ENCODE measurements at regions not wholly inside any gene's neighbourhood (a gene's known extent, or its start where the extent isn't known, plus 50 kb on each side); places are given as distances from the start of the nearest gene placed in this dataset.
"Not testable (repeated sequence)": the region's sequence is repeated elsewhere in the genome, so short reads cannot be mapped to it uniquely, and the experiment has no call there.

DNA sequence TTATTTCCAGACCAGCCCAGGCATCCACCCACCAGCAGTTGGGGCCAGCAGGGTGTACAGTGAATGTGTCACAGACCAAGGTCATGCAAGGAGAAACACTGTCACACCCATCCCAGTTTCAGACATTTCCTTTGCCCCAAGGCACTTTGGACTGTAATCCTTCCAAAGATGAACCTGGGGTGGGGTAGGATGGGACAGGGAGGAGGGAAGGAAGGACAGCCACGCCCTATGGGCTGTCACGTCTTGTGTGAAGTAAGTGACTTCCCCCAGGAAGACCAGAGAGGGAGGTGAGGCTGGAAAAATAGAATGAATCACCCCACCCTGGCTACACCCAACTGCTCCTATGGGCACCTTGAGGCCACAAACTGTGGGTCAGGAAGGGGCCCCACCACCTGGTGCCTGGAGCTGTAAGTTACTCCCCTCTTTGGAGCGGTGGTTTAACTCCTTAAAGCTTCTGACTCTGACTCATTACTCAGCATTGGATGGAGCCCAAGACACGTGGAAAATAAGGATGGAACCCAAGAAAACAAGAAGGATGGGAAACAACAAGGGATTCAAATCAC is 349.9 kb upstream of the KLF3 start:
- DNase-seq: no peak

DNA sequence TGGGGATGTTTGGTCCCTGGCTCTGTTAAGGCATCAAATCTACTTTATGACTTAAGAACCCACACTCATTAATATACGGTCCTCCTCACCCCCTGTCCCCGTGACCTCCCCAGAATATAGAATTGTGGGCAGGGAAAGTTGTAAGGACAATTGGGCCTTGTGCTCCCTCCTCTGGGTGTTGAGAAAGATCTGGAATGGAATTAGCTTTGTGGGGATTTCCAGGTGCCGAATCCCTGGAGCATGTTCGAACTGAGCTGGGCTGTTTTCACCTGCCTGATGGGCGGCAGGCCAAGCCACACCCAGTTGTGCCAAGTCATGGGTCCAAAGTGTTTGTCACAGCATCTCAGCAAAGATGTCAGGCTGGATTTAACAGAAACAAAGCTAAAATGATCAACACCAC is 349.3 kb upstream of the KLF3 start:
- no peak for DNase-seq

DNA sequence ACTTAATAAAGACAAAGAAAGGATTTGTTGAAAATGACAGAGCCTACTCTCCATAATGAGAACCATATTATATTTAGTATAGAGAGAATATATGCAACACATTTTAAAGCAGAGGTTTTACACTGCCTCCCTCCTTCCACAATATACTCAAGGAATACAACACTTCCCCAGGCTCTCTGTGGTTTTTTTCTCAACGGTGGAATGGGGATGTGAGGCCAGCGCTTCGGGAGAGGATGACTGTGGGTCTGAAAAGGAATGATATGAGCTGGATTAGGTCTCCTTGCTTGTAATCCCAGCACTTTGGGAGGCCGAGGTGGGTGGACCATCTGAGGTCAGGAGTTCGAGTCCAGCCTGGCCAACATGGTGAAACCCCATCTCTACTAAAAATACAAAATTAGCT is 348.7 kb upstream of the KLF3 start:
- no peak for DNase-seq

GRCh38 chr4:38316045-38316444 is 348.0 kb upstream of the KLF3 start:
- no peak for DNase-seq

DNA sequence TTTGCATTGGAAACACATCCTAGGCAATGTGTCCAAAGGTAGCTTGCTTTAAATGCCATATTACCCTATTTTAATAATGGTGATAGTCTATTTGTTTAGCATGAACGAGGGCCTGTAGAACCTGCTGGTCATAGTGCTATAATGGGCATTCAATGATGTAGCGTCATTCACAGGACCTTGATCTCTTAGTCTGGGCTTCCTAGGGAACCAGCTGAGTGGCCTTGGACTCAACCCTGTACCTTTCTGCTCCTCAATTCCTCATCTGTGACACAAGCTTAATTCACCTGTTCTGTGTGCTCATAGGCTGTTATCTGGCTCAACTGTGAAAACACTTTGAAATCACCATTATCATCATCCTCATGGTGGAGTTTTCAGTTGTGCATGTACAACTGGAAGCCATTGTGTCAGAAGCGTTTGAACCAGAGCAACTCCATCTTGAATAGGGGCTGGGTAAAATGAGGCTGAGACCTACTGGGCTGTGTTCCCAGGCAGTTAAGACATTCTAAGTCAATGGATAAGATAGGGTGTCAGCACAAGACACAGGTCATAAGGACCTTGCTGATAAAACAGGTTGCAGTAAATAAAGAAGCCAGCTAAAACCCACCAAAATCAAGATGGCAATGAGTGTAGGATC is 346.8 kb upstream of the KLF3 start:
- DNase-seq: no peak

DNA sequence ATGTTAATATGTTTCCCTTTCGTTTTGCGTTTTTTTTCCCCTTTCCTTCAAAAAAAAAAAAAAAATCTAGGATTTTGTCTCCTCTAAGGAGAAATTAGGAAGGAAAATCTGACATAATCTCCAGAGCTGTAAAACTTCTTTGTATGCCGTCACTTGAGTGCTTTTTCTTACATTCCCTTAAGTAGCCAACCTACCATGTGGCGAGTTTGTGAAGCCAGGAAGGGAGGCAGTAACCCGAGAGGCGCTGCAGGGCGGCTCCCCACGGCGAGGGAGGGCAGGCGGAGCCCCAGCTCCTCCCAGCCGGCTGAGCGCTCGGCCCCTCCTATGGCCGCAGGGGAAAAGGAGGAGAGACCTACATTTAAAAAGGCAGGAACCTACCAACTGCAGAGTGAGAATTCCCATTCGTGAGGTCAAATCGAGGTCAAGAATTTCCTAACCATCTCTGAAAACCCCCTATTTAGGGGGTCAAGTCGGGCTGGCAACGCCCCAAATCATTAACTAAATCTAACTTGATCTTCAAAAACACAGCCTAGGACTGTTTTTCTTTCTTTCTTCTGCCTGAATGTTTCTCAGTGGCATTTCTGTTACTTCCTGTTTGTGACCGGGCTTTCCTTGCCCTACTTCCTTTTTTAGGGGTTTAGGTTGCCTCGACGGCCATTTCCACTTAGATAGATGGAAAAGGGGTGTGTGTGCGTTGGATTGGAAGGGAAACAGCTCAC is 345.1 kb upstream of the KLF3 start:
- peak; percentile 74 for DNase-seq

DNA sequence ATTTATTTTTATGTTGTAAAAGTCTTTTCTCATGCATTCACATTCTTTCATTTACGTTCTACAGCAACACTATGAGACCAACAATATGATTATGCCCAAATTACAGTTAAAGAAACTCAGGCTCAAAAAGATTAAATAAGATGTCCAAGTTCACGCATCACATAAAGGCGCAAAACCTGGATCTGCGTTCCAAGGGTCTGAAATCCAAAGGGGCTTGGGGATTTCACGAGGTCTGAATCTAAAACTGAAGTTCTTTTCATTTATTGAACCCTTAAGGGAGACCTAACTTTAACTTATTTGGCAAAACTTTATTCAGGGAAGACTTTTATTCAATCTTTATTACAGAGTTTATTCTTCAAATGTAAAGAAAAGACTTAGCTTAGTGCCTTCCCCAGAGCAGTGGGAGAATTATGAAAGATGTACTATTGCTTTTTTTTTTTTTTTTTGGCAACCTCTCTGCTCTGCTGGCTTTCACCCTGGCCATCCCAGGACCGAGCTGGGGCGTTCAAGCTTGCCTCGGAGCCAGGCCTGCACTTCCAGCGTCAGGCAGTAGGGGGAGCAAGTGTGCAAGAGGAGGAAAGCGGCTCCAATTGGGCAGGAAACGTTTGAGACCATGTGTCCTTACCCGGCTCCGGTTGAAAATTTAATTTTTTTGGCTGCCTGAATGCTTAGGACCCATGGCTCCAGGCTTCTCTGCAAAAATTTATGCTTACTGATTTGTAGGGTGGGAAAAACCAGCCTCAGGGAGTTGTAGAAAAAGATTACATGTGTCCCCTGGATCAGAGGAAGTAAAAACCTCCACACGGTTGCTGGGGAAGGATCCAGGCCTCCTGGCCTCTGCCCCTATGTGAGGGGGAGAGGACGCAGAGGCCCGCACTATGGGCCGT is 344.3 kb upstream of the KLF3 start:
- DNase-seq: peak; percentile 85

- DNase-seq: no peak
Measured at GRCh38 chr4:38320343-38320695, 343.7 kb upstream of the KLF3 start.

DNA sequence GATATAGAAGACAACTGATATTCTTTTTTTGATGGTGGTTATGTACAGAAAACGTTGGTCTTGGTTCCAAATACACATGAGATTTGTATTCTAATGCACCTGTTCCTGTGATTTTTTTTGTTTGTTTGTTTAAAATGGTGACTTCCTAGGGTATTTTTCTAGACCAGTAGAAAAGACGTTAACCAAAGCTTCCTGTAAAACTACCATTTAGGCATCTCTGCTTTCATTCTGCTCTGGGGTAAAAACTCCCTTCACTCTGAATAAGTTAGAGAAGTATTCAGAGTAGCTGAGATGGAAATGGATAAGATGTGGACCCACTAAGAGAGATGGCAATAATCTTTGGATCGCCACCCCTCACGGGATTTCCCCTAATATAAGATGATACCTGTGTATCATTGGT is 343.2 kb upstream of the KLF3 start:
- DNase-seq: no peak

DNA sequence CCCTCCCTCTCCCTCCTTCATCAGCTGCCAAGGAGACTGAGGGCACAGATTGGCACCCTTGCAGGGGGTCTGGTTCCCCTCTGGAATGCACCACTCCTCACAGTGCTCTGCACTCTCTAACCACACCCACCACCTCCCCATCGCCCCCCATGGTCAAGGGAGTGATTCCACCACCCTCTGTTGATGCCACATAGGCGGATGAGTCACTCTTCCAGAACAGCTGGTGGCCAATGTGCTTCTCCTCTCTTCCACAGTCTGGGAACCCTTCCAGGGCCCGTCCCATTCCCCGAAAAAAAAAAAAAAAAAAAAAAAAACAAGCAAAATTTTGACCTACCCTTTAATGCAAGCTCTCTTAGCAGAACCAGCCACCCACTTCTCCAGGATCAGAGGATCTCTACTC is 341.3 kb upstream of the KLF3 start:
- no peak for DNase-seq

- no peak for DNase-seq
Measured at GRCh38 chr4:38323141-38323641, 340.8 kb upstream of the KLF3 start.

- no peak for DNase-seq
Measured at GRCh38 chr4:38324861-38325628, 339.0 kb upstream of the KLF3 start.

DNA sequence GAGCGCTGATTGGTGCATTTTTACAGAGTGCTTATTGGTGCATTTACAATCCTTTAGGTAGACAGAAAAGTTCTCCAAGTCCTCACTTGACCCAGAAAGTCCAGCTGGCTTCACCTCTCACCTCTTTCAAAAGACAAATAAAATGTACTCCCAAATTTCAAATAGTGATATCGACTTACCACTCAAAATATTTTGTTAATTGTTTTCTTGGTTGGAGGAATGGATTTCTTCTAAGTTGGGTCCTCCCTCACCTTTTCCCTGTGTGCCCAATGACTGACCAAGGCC is 338.4 kb upstream of the KLF3 start:
- DNase-seq: no peak

- no peak for DNase-seq
Measured at GRCh38 chr4:38326499-38326898, 337.5 kb upstream of the KLF3 start.

GRCh38 chr4:38327174-38327573 is 336.8 kb upstream of the KLF3 start:
- no peak for DNase-seq

- DNase-seq: peak; percentile 71
Measured at GRCh38 chr4:38328989-38329729, 334.8 kb upstream of the KLF3 start.

GRCh38 chr4:38330321-38330720 is 333.7 kb upstream of the KLF3 start:
- DNase-seq: no peak

GRCh38 chr4:38330936-38331335 is 333.1 kb upstream of the KLF3 start:
- DNase-seq: no peak

GRCh38 chr4:38332699-38333098 is 331.3 kb upstream of the KLF3 start:
- no peak for DNase-seq

GRCh38 chr4:38333219-38333618 is 330.8 kb upstream of the KLF3 start:
- no peak for DNase-seq

DNA sequence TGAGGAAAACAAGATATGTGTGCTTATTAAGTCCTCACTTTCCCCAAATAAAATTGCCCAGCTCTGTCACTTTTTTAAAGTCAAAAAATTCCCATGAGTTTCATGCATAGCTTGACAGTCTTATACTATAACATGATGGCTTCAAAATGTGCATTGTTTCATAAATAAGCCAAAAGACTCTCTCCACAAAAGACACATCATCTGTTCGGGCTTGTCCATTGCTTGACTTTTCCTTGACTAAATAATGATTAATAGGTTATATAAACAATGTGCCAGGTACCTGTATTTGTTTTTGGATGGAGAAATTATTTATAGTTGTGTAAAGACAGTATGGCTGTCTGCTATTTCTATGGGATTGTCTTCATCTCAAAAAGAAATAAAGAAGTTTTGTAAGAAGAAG is 329.2 kb upstream of the KLF3 start:
- no peak for DNase-seq

DNA sequence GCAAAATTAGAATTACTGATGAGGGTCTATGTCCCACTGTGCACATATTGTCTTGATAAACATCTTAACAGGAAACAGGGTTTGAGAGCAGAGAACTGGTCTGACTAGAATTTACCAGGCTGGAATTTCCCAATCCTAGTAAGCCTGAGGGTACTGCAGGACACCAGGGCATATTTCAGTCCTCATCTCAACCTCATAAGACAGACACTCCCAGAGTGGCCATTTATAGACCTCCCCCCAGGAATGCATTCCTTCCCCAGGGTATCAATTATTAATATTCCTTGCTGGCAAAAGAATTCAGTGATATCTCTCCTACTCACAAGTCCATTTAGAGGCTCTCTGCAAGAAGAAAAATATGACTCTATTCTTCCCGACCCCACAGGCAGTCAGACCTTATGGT is 325.1 kb upstream of the KLF3 start:
- DNase-seq: not testable (repeated sequence)
